Caco-2 (cell line): ENCODE measurements at regions not wholly inside any gene's neighbourhood (a gene's known extent, or its start where the extent isn't known, plus 50 kb on each side); places are given as distances from the start of the nearest gene placed in this dataset.
"Not testable (repeated sequence)": the region's sequence is repeated elsewhere in the genome, so short reads cannot be mapped to it uniquely, and the experiment has no call there.

Source experiments
- BruUV-seq: library from RNA; stranded (reverse); fragments of 400-500 nt; replicated peaks from 2 replicates; lab custom pipeline; 2021; lab: Mats Ljungman, UMichigan
- CTCF ChIA-PET: fragments of 300-600 bp; sonication (Branson Sonifier 250); formaldehyde crosslinking; loops from one replicate; lab custom pipeline; 2022; ENCODE audit warnings: antibody characterized with exemption; lab: Charles Lee
- POLR2A ChIA-PET: fragments of 300-600 bp; sonication (Branson Sonifier 250); formaldehyde crosslinking; loops from one replicate; lab custom pipeline; 2022; ENCODE audit warnings: antibody characterized with exemption; lab: Charles Lee
- DNase-seq, 2 experiments: peaks; one replicate each; pipeline versions ENCODE4 v3.0.0 to v3.0.0-alpha.2; 2020 to 2022
- H3K27me3 ChIP-seq: replicated peaks from 2 replicates; pipeline ENCODE4 v1.6.0; 2011; ENCODE audit warnings: low read length; ENCODE audit not compliant: control insufficient read depth, insufficient read depth
- H3K36me3 ChIP-seq: 2 replicates; pipeline ENCODE4 v1.5.1; 2011; ENCODE audit warnings: low read length; ENCODE audit not compliant: control insufficient read depth, insufficient read depth
- H3K4me1 ChIP-seq: fragments of 250-450 bp; sonication (Bioruptor Pico); 2 replicates; pipeline ENCODE4 v1.5.1; 2020; ENCODE audit warnings: mild to moderate bottlenecking
- H3K4me3 ChIP-seq: 2 replicates; pipeline ENCODE4 v1.5.1; 2011; ENCODE audit warnings: low read depth, mild to moderate bottlenecking, control low read depth, low read length
- H3K9me3 ChIP-seq: fragments of 250-450 bp; sonication (Bioruptor Pico); 2 replicates; pipeline ENCODE4 v1.5.1; 2020; ENCODE audit warnings: mild to moderate bottlenecking, moderate library complexity
- H3K27ac Mint-ChIP-seq: one replicate; pipeline ENCODE4 v1.8.0; 2022; ENCODE audit warnings: mixed read lengths; ENCODE audit not compliant: unreplicated experiment
- H3K27me3 Mint-ChIP-seq: one replicate; pipeline ENCODE4 v1.8.0; 2022; ENCODE audit warnings: mixed read lengths; ENCODE audit not compliant: insufficient read depth, unreplicated experiment
- H3K36me3 Mint-ChIP-seq: one replicate; pipeline ENCODE4 v1.8.0; 2022; ENCODE audit warnings: mild to moderate bottlenecking, mixed read lengths; ENCODE audit not compliant: insufficient read depth, unreplicated experiment
- H3K4me1 Mint-ChIP-seq: one replicate; pipeline ENCODE4 v1.8.0; 2022; ENCODE audit warnings: low read depth, mixed read lengths; ENCODE audit not compliant: unreplicated experiment
- H3K4me3 Mint-ChIP-seq: one replicate; pipeline ENCODE4 v1.8.0; 2022; ENCODE audit warnings: mild to moderate bottlenecking, moderate library complexity, mixed read lengths; ENCODE audit not compliant: unreplicated experiment
- H3K9me3 Mint-ChIP-seq: one replicate; pipeline ENCODE4 v1.8.0; 2022; ENCODE audit warnings: mixed read lengths; ENCODE audit not compliant: unreplicated experiment
- intact Hi-C: fragments of 100-400 bp; cut with micrococcal nuclease; formaldehyde crosslinking; loops from one replicate; pipeline ENCODE4 v1.10.0; 2022; ENCODE audit not compliant: unreplicated experiment

DNA sequence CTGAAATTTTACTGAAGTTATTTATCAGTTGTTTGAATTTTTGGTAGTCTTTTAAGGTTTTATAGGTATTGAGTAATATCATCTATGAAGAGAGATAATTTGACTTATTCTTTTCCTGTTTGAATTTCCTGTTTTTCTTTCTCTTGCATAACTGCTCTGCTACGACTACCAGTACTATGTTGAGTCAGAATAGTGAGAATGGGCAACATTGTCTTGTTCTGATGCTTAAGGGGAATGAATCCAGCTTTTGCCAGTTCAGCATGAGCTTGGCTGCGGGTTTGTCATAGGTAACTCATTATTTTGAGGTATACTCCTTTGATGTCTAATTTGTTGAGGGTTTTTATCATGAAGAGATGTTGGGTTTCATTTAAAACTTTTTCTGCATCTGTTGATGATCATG lies 102.2 kb downstream of the MALL start:
- H3K27ac Mint-ChIP-seq, POLR2A ChIA-PET, H3K9me3 ChIP-seq, H3K27me3 Mint-ChIP-seq, BruUV-seq, H3K36me3 Mint-ChIP-seq, H3K4me1 Mint-ChIP-seq, CTCF ChIA-PET, H3K36me3 ChIP-seq, H3K9me3 Mint-ChIP-seq, H3K27me3 ChIP-seq, DNase-seq, H3K4me3 Mint-ChIP-seq, H3K4me1 ChIP-seq, intact Hi-C loops, H3K4me3 ChIP-seq: not testable (repeated sequence)

DNA sequence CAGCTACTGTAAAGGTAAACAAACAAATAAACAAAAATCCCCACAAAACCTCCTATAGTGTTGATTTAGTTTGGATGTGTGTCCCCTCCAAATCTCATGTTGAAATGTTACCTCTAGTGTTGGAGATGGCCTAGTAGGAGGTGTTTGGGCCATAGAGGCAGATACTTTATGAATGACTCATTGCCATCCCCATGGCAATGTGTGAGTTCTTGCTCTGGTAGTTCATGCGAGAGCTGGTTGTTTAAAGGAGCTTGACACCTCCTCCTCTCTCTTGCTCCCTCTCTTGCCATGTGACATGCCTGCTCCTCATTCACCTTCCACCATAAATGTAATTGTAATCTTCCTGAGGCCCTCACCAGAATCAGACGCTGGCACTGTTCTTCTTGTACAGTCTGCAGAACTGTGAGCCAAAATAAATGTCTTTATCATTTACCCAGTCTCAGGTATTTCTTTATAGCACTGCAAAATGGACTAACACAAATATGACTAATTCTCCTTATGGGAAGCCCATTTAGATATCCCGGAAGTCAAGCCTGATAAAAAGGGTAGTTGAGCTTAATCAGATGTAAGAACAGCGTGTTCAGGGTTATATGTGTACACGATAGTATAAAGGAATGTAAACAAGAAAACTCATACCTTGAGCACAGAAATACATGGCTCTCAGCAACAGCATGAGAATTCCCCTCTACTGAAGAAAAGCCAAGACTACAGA lies 99.1 kb downstream of the MALL start:
- H3K27me3 Mint-ChIP-seq, H3K4me1 Mint-ChIP-seq, H3K27ac Mint-ChIP-seq, H3K27me3 ChIP-seq, CTCF ChIA-PET, intact Hi-C loops, H3K4me3 Mint-ChIP-seq, H3K36me3 Mint-ChIP-seq, BruUV-seq, H3K9me3 ChIP-seq, H3K9me3 Mint-ChIP-seq, H3K4me1 ChIP-seq, POLR2A ChIA-PET, H3K36me3 ChIP-seq, DNase-seq, H3K4me3 ChIP-seq: not testable (repeated sequence)

DNA sequence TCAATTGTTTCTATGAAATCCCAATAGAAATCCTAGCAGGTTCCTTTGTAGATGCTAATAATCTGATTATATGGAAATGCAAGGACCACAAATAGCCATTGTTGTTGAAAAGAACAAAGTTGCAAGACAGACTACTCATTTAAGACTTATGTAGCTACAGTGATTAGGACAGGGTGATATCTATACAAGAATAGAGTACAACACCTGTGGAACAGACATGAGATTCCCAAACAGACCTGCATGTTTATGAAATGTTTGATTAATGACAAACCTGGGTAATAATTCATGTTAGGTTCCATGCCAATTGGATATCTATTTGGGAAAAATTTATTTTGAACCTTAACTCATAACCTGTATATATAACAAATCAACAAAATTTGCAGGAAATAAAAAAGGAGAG lies 95.4 kb downstream of the MALL start:
- POLR2A ChIA-PET, H3K36me3 Mint-ChIP-seq: not testable (repeated sequence)

DNA sequence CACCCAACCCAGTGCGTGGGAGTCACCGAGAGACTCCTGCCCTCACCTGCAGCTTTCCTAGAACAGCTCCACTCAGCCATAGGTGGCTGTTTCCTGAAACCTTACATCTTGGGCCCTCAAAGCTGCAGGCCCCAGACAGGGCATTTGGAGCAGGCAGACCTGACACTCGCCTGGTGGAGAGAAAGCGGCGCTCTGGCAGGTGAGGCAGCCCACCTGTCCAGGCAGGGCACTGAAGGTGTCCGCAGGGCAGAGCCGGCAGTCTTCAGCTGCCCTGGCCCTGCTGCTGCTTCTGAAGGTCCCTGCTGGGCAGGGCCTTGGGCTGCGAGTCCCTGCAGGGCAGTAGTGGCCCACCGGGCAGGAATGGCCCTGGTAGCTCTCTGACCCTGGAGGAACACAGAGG lies 93.3 kb downstream of the MALL start:
- H3K4me3 ChIP-seq, H3K27me3 Mint-ChIP-seq, H3K4me1 Mint-ChIP-seq, intact Hi-C loops, H3K27me3 ChIP-seq, H3K4me3 Mint-ChIP-seq, DNase-seq, CTCF ChIA-PET, H3K9me3 ChIP-seq, BruUV-seq, POLR2A ChIA-PET, H3K27ac Mint-ChIP-seq, H3K36me3 ChIP-seq, H3K36me3 Mint-ChIP-seq, H3K4me1 ChIP-seq, H3K9me3 Mint-ChIP-seq: not testable (repeated sequence)

More for the DNA sequence above, 95.4 kb downstream of the MALL start:
- H3K27ac Mint-ChIP-seq, CTCF ChIA-PET, BruUV-seq, H3K36me3 ChIP-seq, H3K4me3 ChIP-seq, H3K4me3 Mint-ChIP-seq, DNase-seq, H3K9me3 Mint-ChIP-seq, H3K27me3 ChIP-seq, H3K9me3 ChIP-seq, H3K4me1 ChIP-seq, H3K27me3 Mint-ChIP-seq, H3K4me1 Mint-ChIP-seq, intact Hi-C loops: not testable (repeated sequence)

DNA sequence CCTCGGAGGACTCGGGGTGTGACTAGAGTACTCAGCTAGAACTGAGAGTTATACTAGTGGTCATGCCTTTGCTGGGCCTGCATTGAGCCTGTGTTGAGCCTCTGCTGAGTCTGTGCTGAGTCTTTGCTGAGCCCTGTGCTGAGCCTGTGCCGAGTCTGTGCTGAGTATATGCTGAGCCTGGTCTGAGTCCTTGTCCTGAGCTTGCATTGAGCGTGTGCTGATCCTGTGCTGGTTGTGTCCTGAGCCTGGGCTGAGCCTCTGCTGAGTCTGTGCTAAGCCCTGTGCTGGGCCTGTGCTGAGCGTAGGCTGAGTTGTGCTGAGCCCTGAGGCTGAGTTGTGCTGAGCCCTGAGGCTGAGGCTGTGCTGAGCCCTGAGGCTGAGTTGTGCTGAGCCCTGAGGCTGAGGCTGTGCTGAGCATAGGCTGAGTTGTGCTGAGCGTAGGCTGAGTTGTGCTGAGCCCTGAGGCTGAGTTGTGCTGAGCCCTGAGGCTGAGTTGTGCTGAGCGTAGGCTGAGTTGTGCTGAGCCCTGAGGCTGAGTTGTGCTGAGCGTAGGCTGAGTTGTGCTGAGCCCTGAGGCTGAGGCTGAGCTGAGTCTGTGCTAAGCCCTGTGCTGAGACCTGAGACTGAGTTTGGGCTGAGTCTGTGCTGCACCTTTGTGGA lies 89.4 kb downstream of the MALL start:
- H3K4me1 Mint-ChIP-seq, H3K36me3 ChIP-seq, H3K36me3 Mint-ChIP-seq, H3K9me3 ChIP-seq, BruUV-seq, POLR2A ChIA-PET, H3K27ac Mint-ChIP-seq, H3K9me3 Mint-ChIP-seq, H3K4me1 ChIP-seq, H3K27me3 Mint-ChIP-seq, H3K27me3 ChIP-seq, DNase-seq, H3K4me3 Mint-ChIP-seq, H3K4me3 ChIP-seq, CTCF ChIA-PET, intact Hi-C loops: not testable (repeated sequence)

DNA sequence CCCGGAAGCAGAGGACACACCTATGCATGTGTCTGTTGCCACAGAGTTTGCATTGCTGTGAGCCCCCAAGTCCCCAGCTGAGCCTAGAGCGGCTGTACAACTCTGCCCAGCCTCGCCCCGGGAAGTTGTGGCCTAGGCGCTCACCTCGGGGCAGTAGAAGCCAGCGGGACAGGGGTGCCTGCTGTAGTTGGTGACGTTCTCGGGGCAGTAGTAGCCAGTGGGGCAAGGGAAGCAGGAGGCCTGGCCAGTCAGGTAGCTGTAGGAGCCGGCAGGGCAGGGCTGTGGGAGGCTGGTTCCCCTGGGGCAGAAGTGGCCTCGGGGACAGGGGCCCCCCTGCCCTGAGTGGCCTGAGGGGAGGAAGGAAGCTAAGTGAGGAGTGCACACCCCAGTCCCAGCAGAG lies 87.2 kb downstream of the MALL start:
- H3K4me3 ChIP-seq, H3K27me3 ChIP-seq, intact Hi-C loops, CTCF ChIA-PET, H3K4me3 Mint-ChIP-seq, DNase-seq, H3K9me3 ChIP-seq, POLR2A ChIA-PET, H3K27ac Mint-ChIP-seq, BruUV-seq, H3K36me3 Mint-ChIP-seq, H3K36me3 ChIP-seq, H3K4me1 ChIP-seq, H3K4me1 Mint-ChIP-seq, H3K27me3 Mint-ChIP-seq, H3K9me3 Mint-ChIP-seq: not testable (repeated sequence)

DNA sequence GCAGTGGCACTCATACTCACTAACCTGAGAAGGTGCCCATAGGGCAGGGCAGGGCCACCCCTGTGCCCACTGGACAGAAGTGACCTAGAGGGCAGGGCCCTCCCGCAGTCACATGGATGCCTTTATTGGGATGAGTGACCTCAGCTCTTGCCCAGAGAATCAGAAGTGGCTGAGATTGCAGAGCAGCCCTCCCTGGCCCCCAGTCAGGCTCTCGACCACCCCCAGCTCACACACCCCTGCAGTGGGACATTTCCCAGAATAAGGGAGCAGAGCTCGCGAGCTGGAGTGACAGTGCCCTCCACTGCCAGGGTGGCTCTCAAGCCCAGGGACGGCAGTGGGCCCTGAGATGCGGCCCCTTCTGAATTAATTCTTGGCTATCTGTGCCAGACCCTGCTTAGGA lies 84.7 kb downstream of the MALL start:
- H3K36me3 ChIP-seq, H3K36me3 Mint-ChIP-seq, H3K27ac Mint-ChIP-seq, BruUV-seq, H3K9me3 ChIP-seq, intact Hi-C loops, H3K4me1 Mint-ChIP-seq, H3K4me3 ChIP-seq, H3K4me1 ChIP-seq, H3K27me3 Mint-ChIP-seq, H3K27me3 ChIP-seq, DNase-seq, H3K9me3 Mint-ChIP-seq, H3K4me3 Mint-ChIP-seq, POLR2A ChIA-PET, CTCF ChIA-PET: not testable (repeated sequence)
